ENCODE measurements at regions not wholly inside any gene's neighbourhood (a gene's known extent, or its start where the extent isn't known, plus 50 kb on each side); places are given as distances from the start of the nearest gene placed in this dataset.

DNA sequence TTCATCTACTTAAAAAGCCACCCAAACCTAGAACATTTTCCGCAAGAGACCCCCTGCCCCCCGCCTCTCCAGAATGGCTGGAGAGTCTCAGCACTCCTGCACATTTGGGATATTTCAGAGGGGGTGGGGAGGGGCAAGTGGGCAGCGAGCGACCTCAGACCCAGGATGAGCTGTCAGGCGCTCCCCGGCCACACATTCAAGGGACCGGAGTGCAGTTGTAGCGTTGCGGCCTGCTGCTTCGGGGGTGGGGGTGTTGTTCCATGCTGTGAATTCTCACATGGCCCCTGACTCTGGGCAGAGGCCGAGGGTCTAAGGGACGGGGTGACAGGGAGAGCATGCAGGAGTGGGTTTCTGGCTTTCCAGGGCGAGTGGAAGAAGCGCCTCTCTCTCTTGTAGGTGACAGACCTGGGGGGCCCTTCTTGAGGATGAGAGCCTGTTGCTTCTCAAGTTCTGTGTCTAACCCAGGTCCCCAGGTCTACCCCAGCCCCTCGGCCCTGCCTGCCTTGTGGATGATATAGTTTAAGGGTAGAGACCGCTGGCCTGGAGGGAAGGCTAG lies 231.2 kb downstream of the SEC14L1 start:
- TF ChIP-seq, protein P1, sequence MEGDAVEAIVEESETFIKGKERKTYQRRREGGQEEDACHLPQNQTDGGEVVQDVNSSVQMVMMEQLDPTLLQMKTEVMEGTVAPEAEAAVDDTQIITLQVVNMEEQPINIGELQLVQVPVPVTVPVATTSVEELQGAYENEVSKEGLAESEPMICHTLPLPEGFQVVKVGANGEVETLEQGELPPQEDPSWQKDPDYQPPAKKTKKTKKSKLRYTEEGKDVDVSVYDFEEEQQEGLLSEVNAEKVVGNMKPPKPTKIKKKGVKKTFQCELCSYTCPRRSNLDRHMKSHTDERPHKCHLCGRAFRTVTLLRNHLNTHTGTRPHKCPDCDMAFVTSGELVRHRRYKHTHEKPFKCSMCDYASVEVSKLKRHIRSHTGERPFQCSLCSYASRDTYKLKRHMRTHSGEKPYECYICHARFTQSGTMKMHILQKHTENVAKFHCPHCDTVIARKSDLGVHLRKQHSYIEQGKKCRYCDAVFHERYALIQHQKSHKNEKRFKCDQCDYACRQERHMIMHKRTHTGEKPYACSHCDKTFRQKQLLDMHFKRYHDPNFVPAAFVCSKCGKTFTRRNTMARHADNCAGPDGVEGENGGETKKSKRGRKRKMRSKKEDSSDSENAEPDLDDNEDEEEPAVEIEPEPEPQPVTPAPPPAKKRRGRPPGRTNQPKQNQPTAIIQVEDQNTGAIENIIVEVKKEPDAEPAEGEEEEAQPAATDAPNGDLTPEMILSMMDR (conservative IDR thresholded peaks at IDR 0.05 in 1 of 2, IDR thresholded peaks at IDR 0.05 in 1 of 2; ENCODE audit: low read depth in 1 of 2, low read length in 2 of 2) = no peak
- no peak for TF ChIP-seq EZH2 (IDR thresholded peaks at IDR 0.05; ENCODE audit: low read length, missing control alignments)
